ENCODE measurements at regions not wholly inside any gene's neighbourhood (a gene's known extent, or its start where the extent isn't known, plus 50 kb on each side); places are given as distances from the start of the nearest gene placed in this dataset.

GRCh38 chr2:60052601-60053000 lies 500.9 kb downstream of the BCL11A start:
- Mint-ChIP-seq H3K27me3 (peaks cover 4% of the 10 kb centered on the region), H3K9me3 (ENCODE audit: insufficient read depth) (no peaks in the 10 kb centered on the region), H3K27ac (no peak overlapping the region), H3K4me1 (peaks cover 15% of the 10 kb centered on the region), H3K4me3 (no peak overlapping the region)
- intact Hi-C loops (cut with micrococcal nuclease) = no loop called here
- ATAC-seq (ENCODE audit: low read depth) (no peak), DNase-seq (no peak)
- TF ChIP-seq CTCF (IDR thresholded peaks at IDR 0.05) = no peak
- no peak for TF ChIP-seq EZH2 (IDR thresholded peaks at IDR 0.05; ENCODE audit: borderline replicate concordance, insufficient read depth, low read depth, low read length, poor library complexity, severe bottlenecking)
- Histone ChIP-seq H3K4me1 (ENCODE audit: control insufficient read depth in 2 of 2, insufficient read depth in 2 of 2, low read length in 2 of 2) (peaks cover 7 to 8% of the 10 kb centered on the region in 2 donors), H4K20me1 (ENCODE audit: control insufficient read depth, insufficient read depth, low read length, poor library complexity, severe bottlenecking) (no peaks in the 10 kb centered on the region), H2AFZ (ENCODE audit: insufficient read depth, low read depth, low read length, poor library complexity, severe bottlenecking) (no peak overlapping the region), H3K36me3 (replicated peaks in 1 of 2; ENCODE audit: control extremely low read depth in 1 of 2, control insufficient read depth in 1 of 2, extremely low read depth in 1 of 2, insufficient read depth in 2 of 2, low read length in 1 of 2) (no peaks in the 10 kb centered on the region), H3K27me3 (replicated peaks in 1 of 4; ENCODE audit: control extremely low read depth in 1 of 4, control insufficient read depth in 3 of 4, insufficient read depth in 4 of 4, low read length in 3 of 4) (peaks cover 0 to 3% (median 0%) of the 10 kb centered on the region in 4 experiments), H3K9ac (ENCODE audit: low read length) (no peak overlapping the region), H3K27ac (ENCODE audit: low read length in 2 of 2) (no peak overlapping the region), H3K9me3 (ENCODE audit: control extremely low read depth in 1 of 3, control insufficient read depth in 2 of 3, insufficient read depth in 1 of 3, low read length in 2 of 3) (no peaks in the 10 kb centered on the region), H3K79me2 (ENCODE audit: control insufficient read depth, insufficient read depth, low read length) (no peaks in the 10 kb centered on the region), H3K4me3 (ENCODE audit: control extremely low read depth in 1 of 5, extremely low read depth in 1 of 5, insufficient read depth in 1 of 5, low read depth in 2 of 5, low read length in 4 of 5) (no peak overlapping the region), H3K4me2 (replicated peaks; ENCODE audit: low read depth, low read length, poor library complexity, severe bottlenecking) (no peak overlapping the region)
- ChIA-PET POLR2A (interaction anchor here (0.6 kb wide), 1 partner anchor 25 kb away, joined by 6 read pairs; no protein-coding TSS in a partner anchor), CTCF (no interaction called here)
- WGBS (ENCODE audit: insufficient coverage) = no CpG with 5 or more reads among the region's 3 CpGs

GRCh38 chr2:60051991-60052390 lies 501.5 kb downstream of the BCL11A start:
- intact Hi-C loops (cut with micrococcal nuclease) = no loop called here
- Histone ChIP-seq H4K20me1 (ENCODE audit: control insufficient read depth, insufficient read depth, low read length, poor library complexity, severe bottlenecking) (no peaks in the 10 kb centered on the region), H3K9me3 (ENCODE audit: control extremely low read depth in 1 of 3, control insufficient read depth in 2 of 3, insufficient read depth in 1 of 3, low read length in 2 of 3) (no peaks in the 10 kb centered on the region), H3K36me3 (replicated peaks in 1 of 2; ENCODE audit: control extremely low read depth in 1 of 2, control insufficient read depth in 1 of 2, extremely low read depth in 1 of 2, insufficient read depth in 2 of 2, low read length in 1 of 2) (no peaks in the 10 kb centered on the region), H3K4me1 (ENCODE audit: control insufficient read depth in 2 of 2, insufficient read depth in 2 of 2, low read length in 2 of 2) (peaks cover 7 to 8% of the 10 kb centered on the region in 2 donors), H2AFZ (ENCODE audit: insufficient read depth, low read depth, low read length, poor library complexity, severe bottlenecking) (no peak overlapping the region), H3K27ac (ENCODE audit: low read length in 2 of 2) (no peak overlapping the region), H3K9ac (ENCODE audit: low read length) (no peak overlapping the region), H3K27me3 (replicated peaks in 1 of 4; ENCODE audit: control extremely low read depth in 1 of 4, control insufficient read depth in 3 of 4, insufficient read depth in 4 of 4, low read length in 3 of 4) (peaks cover 0 to 3% (median 0%) of the 10 kb centered on the region in 4 experiments), H3K79me2 (ENCODE audit: control insufficient read depth, insufficient read depth, low read length) (no peaks in the 10 kb centered on the region), H3K4me3 (ENCODE audit: control extremely low read depth in 1 of 5, extremely low read depth in 1 of 5, insufficient read depth in 1 of 5, low read depth in 2 of 5, low read length in 4 of 5) (no peak overlapping the region), H3K4me2 (replicated peaks; ENCODE audit: low read depth, low read length, poor library complexity, severe bottlenecking) (no peak overlapping the region)
- no peak overlapping the region for H3K27ac Mint-ChIP-seq
- H3K9me3 Mint-ChIP-seq (ENCODE audit: insufficient read depth) = no peaks in the 10 kb centered on the region
- H3K27me3 Mint-ChIP-seq = peaks cover 4% of the 10 kb centered on the region
- peaks cover 13% of the 10 kb centered on the region for H3K4me1 Mint-ChIP-seq
- no peak overlapping the region for H3K4me3 Mint-ChIP-seq
- ATAC-seq (ENCODE audit: low read depth) = no peak
- TF ChIP-seq EZH2 (IDR thresholded peaks at IDR 0.05; ENCODE audit: borderline replicate concordance, insufficient read depth, low read depth, low read length, poor library complexity, severe bottlenecking) (no peak), CTCF (IDR thresholded peaks at IDR 0.05) (no peak)
- POLR2A ChIA-PET = interaction anchor here (0.6 kb wide), 1 partner anchor 10 kb away, joined by 4 read pairs; no protein-coding TSS in a partner anchor
- DNase-seq = no peak
- CTCF ChIA-PET = no interaction called here
- WGBS (ENCODE audit: insufficient coverage) = 88% methylated on average over 2 of the region's 4 CpGs
